Activated naive CD8-positive, alpha-beta T cell treated with anti-CD3 and anti-CD28 coated beads, Interleukin-2, amount 50 U/mL, for 24 hours (primary cell): ENCODE measurements at regions not wholly inside any gene's neighbourhood (a gene's known extent, or its start where the extent isn't known, plus 50 kb on each side); places are given as distances from the start of the nearest gene placed in this dataset.

Source experiments
- ATAC-seq: fragments of 150-1000 bp; cut with Tn5 transposase; one replicate; pipeline ENCODE4 v1.10.0; 2021
- DNase-seq: peaks from one replicate; pipeline ENCODE4 v3.0.0; 2021
- H3K27ac Mint-ChIP-seq: one replicate; pipeline ENCODE4 v1.8.0; 2021; ENCODE audit warnings: mild to moderate bottlenecking, mixed read lengths
- H3K27me3 Mint-ChIP-seq: one replicate; pipeline ENCODE4 v1.8.0; 2021; ENCODE audit warnings: mixed read lengths
- H3K36me3 Mint-ChIP-seq: one replicate; pipeline ENCODE4 v1.8.0; 2021; ENCODE audit warnings: low read depth, mixed read lengths
- H3K4me1 Mint-ChIP-seq: one replicate; pipeline ENCODE4 v1.8.0; 2021; ENCODE audit warnings: mixed read lengths
- H3K4me3 Mint-ChIP-seq: one replicate; pipeline ENCODE4 v1.8.0; 2021; ENCODE audit warnings: mild to moderate bottlenecking, moderate library complexity, mixed read lengths
- H3K9me3 Mint-ChIP-seq: one replicate; pipeline ENCODE4 v1.8.0; 2021; ENCODE audit warnings: mixed read lengths

DNA sequence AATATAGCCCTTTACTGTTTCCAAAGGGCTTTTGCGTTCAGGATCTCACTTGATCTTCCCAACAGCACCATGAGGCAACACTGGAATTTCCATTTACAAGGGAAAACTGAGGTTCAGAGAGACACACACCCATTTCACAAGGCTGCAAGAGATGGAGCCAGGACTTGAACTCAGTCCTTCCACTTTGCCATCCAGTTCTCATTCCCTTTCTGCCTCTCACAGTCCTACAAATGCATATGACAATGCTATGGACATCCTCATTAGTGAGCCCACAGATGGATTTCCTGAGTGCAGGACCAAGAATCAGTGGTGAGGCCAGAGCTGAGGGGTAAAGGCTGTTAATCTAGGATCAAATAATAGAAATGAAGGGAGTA, 136.1 kb upstream of the MYCN start:
- Mint-ChIP-seq H3K4me3 (no peak overlapping the region), H3K4me1 (no peaks in the 10 kb centered on the region), H3K27ac (no peak overlapping the region), H3K27me3 (no peaks in the 10 kb centered on the region), H3K9me3 (no peaks in the 10 kb centered on the region), H3K36me3 (no peaks in the 10 kb centered on the region)
- ATAC-seq: no peak
- no peak for DNase-seq

DNA sequence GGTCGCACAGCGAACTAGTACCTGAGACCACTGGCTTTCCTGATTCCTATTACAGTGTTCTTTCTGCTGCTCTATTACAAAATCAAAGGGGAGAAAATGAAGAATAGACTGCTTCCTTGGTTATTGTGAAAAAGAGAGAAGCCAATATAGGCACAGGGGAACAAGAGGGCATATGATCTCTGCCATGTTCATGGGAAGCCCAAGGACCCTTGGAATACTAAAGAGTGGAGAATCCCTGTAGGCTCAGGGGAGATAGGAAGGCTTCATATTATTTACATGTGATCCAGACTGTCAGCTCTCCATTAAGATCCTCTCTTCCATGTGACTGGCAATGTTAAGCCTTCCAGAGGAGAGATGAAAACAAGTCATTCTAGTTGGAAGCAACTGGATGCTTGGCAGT, 135.7 kb upstream of the MYCN start:
- no peak for DNase-seq
- H3K9me3 Mint-ChIP-seq: no peaks in the 10 kb centered on the region
- ATAC-seq: no peak

DNA sequence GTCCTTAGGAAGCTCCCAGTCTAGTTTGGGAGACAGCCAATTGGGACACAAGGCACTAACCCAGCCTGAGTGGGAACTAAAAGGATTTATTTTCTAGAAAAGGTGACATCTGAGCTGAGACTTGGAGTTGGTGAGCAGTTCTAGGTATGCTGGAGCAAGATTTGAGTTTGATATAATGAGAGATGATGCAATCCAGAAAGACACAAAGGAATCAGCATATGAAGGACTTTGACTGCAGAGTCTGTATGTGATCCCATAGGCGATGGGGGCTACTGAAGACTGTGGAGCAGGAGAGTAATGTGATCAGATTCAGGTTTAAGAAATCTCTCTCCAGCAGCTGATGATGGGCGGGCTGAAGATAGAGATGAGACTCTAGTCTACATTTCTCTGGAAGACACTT, 135.1 kb upstream of the MYCN start:
- DNase-seq (no peak), ATAC-seq (no peak)
- no peaks in the 10 kb centered on the region for H3K4me1 Mint-ChIP-seq
- no peaks in the 10 kb centered on the region for H3K36me3 Mint-ChIP-seq
- H3K27ac Mint-ChIP-seq: no peak overlapping the region
- no peaks in the 10 kb centered on the region for H3K9me3 Mint-ChIP-seq
- H3K27me3 Mint-ChIP-seq: no peaks in the 10 kb centered on the region
- no peak overlapping the region for H3K4me3 Mint-ChIP-seq

More for the DNA sequence above, 135.7 kb upstream of the MYCN start:
- Mint-ChIP-seq H3K36me3 (no peaks in the 10 kb centered on the region), H3K4me1 (no peaks in the 10 kb centered on the region), H3K27me3 (no peaks in the 10 kb centered on the region), H3K27ac (no peak overlapping the region), H3K4me3 (no peak overlapping the region)

DNA sequence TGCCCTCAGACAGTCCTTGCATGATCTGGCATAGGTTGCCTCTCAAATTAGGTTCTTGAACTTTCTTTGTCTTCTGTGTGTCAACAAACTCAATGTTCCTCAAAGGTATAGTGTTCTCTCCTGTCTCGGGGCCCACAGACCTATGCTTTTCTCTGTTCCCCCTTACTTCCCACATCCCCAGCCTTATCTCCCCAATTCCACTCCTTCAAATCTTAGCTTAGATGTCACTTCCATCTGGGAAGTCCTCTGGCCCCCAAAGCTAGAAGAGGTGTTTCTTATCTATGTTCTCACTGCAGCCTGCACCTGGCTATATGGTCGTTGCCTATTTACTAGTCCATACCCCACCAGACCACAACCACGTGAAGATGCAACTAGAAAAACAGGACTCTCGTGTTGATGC, 134.6 kb upstream of the MYCN start:
- Mint-ChIP-seq H3K4me1 (no peaks in the 10 kb centered on the region), H3K27me3 (no peaks in the 10 kb centered on the region), H3K9me3 (no peaks in the 10 kb centered on the region), H3K4me3 (no peak overlapping the region), H3K27ac (no peak overlapping the region), H3K36me3 (no peaks in the 10 kb centered on the region)
- DNase-seq: no peak
- ATAC-seq: no peak

DNA sequence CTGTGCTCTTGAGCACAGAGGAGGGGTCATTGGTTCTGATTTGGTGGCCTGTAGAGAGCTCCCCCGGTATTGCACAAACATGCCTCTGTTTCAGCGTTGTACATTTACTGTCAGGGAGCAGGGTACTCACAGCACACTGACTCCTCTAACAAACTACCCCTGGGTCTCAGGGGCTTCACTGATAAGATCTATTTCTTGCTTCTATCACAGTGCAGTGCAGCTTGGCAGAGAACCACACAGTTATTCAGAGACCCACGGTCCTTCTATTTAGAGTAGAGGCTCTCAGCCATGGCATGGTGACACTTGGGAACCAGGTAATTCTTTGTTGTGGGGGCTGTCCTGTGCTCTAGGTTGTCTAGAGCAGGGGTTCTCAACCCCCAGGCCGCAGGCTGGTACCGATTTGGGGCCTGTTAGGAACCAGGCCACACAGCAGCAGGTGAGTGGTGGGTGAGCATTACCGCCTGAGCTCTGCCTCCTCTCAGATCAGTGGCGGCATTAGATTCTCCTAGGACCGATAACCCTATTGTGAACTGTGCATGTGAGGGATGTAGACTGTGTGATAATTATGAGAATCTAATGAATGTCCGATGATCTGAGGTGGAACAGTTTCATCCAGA, 133.4 kb upstream of the MYCN start:
- Mint-ChIP-seq H3K27ac (no peak overlapping the region), H3K4me1 (no peaks in the 10 kb centered on the region), H3K4me3 (no peak overlapping the region), H3K9me3 (no peaks in the 10 kb centered on the region), H3K36me3 (no peaks in the 10 kb centered on the region), H3K27me3 (no peaks in the 10 kb centered on the region)
- no peak for ATAC-seq
- DNase-seq: no peak

DNA sequence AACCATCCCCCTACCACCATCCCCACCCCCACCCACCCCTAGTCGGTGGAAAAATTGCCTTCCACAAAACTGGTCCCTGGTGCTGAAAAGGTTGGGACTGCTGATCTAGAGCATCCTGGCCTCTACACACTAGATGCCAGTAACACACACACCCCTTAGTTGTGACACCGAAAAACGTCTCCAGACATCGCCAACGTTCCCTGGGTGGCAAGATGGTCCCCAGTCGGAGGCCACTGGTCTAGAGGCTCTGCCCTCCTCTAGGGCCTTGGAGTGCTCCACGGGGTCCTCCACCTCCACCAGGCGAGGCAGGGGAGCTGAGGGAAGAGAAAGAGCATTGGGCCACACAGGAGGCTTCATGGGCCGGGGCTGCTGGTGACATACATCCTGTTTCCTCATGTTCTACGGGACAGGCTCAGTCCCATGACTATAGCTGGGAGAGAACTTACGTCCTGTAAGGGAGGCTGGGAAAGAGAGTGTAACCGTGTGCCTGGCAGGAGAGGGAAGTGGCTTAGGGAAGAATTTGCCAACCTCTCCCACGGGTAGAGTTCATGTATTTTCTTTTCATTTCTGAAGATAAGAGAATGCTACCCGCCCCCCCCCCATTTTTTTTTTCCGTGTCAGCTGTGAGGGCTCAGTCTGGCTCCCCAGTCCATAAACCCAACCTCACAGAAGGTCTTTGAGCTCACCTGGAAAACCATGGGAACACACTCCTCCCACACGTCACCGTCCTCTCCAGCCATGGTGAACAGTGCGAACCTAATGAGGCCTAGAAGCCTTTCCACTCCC, 132.7 kb upstream of the MYCN start:
- no peak overlapping the region for H3K4me3 Mint-ChIP-seq
- no peak for ATAC-seq

DNA sequence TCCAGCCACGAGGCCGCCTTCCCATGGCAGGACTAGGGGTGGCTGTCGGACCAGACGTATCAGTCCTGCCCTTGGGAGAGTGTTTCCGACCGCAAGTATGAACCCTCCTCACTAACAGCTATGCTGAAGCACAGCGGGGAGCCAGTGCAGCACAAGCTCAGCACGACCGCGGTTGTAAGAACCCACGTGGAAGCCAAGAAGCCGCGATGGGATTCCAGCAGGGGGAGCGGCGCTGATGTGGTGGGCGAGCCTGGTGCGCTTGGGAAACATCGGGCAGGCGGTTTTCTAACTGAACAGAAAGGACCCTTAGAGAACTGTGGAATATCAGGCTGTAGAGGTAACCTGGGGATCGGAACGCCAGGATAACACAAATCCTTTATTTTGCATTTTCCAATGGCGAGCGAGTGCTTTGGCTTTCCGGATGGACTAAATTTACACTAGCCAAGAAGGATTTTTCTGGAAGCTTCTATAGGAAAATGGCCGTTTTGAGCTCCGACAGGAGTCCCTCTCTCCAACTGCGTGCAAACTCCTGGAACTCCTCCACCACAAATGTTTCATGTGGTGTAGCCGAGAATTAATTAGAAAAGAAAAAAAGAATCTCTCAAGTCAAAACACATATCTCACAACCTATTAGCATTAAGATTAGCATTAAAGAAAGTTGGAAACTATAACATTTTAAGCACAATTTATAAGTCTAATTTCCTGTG, 132.0 kb upstream of the MYCN start:
- Mint-ChIP-seq H3K4me1 (no peaks in the 10 kb centered on the region), H3K36me3 (no peaks in the 10 kb centered on the region), H3K9me3 (no peaks in the 10 kb centered on the region), H3K27ac (no peak overlapping the region), H3K27me3 (no peaks in the 10 kb centered on the region), H3K4me3 (no peak overlapping the region)
- DNase-seq (no peak), ATAC-seq (no peak)

More for the DNA sequence above, 132.7 kb upstream of the MYCN start:
- Mint-ChIP-seq H3K9me3 (no peaks in the 10 kb centered on the region), H3K36me3 (no peaks in the 10 kb centered on the region), H3K4me1 (no peaks in the 10 kb centered on the region), H3K27ac (no peak overlapping the region), H3K27me3 (no peaks in the 10 kb centered on the region)
- DNase-seq: no peak

DNA sequence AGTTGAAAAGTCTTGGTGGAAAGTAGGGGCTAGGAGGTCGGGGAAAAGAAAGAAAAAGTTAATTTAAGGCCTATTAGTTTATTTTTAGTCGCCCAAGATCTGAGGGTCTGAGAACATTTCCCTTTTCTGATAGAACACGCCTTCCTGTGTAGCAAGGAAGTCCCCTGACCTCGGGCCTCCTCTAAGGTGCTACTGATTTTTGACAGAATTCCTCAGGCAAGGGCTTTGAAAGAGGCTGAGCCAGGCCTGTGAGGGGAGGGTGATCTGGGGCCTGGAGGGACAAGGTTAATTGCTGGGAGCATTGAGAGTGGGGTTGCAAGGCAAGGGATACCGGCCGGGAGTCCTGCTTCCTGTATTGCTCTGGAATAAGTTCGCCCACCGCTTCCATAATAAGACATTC, 131.4 kb upstream of the MYCN start:
- DNase-seq (no peak), ATAC-seq (no peak)
- Mint-ChIP-seq H3K4me3 (no peak overlapping the region), H3K36me3 (no peaks in the 10 kb centered on the region), H3K9me3 (no peaks in the 10 kb centered on the region), H3K4me1 (no peaks in the 10 kb centered on the region), H3K27me3 (peaks cover 1% of the 10 kb centered on the region), H3K27ac (no peak overlapping the region)

DNA sequence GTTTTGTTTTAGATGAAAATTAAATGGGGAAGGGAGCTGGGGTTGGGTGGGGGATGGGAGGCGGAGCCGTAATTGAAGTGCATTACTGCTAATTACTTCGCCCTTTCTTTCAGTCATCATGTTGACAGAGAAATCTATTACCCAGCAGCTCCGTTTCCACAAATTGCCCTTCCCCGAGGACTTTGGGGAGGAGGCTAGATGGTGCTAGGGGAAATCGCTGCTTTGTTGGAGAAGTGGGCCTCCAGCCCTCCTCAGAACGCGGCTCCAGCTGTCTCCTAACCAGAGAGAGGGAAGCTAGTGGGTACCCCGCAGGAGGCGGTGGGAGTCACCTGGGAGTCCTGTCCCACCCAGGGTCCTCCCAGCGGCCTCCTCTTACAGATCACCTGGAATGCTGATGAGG, 130.9 kb upstream of the MYCN start:
- Mint-ChIP-seq H3K36me3 (no peaks in the 10 kb centered on the region), H3K4me3 (no peak overlapping the region), H3K27me3 (peaks cover 3% of the 10 kb centered on the region), H3K4me1 (no peaks in the 10 kb centered on the region), H3K27ac (no peak overlapping the region), H3K9me3 (no peaks in the 10 kb centered on the region)
- no peak for DNase-seq
- no peak for ATAC-seq

DNA sequence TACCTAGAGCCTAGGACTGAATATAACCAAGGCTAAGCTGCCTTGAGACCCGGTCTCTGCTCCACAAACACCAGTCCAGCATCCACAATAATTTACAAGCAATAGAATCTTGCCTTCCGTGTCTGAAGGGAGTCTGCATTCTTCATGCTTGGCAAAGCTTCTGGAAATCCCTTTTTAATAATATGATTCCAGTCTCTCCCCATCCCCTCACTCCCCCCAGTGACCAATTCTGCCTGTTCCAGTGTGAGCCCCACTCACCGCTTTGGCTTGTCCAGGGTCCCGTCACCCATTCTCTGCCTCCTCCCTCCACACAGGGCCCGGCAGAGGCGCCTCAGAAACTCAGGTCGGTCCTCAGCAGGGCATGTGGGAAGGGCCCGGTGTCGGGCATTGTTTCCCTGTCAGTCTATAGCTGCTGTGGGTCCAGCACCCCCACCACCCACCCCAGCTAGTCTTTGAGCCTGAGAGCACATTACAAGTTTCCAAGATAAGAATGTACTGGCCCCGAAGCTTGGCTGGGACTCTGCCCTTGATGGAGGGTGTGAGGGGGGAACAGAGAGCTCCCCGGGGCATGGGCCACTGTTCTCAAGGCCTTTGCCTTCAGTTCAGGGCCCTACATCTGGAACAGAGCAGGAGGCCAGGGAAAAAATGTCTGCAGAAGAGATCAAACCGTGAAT, 129.7 kb upstream of the MYCN start:
- ATAC-seq: no peak
- H3K27me3 Mint-ChIP-seq: peaks cover 3% of the 10 kb centered on the region
- no peaks in the 10 kb centered on the region for H3K4me1 Mint-ChIP-seq

DNA sequence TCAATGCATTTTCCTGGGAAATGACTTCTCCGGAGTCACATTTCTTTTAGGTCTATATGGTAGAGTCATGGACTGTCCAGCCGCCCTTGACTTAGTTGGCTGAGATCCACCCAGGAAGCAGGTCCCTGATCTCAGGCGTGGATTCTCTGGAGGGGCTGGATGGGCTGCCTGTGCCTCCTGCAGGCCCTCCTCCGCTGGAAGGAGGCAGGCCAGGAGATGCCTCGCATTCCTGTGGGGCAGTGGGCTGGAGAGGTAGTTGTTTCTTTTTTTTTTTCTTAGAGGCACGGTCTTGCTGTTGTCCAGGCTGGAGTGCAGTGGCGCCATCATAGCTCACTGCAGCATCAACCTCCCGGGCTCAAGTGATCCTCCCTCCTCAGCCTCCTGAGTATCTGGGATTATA, 129.0 kb upstream of the MYCN start:
- ATAC-seq (no peak), DNase-seq (no peak)
- H3K4me1 Mint-ChIP-seq: no peaks in the 10 kb centered on the region
- peaks cover 5% of the 10 kb centered on the region for H3K27me3 Mint-ChIP-seq
- H3K27ac Mint-ChIP-seq: no peak overlapping the region
- no peaks in the 10 kb centered on the region for H3K9me3 Mint-ChIP-seq
- no peak overlapping the region for H3K4me3 Mint-ChIP-seq
- no peaks in the 10 kb centered on the region for H3K36me3 Mint-ChIP-seq

More for the DNA sequence above, 129.7 kb upstream of the MYCN start:
- H3K9me3 Mint-ChIP-seq: no peaks in the 10 kb centered on the region
- no peak overlapping the region for H3K4me3 Mint-ChIP-seq
- no peak for DNase-seq
- no peak overlapping the region for H3K27ac Mint-ChIP-seq
- no peaks in the 10 kb centered on the region for H3K36me3 Mint-ChIP-seq

DNA sequence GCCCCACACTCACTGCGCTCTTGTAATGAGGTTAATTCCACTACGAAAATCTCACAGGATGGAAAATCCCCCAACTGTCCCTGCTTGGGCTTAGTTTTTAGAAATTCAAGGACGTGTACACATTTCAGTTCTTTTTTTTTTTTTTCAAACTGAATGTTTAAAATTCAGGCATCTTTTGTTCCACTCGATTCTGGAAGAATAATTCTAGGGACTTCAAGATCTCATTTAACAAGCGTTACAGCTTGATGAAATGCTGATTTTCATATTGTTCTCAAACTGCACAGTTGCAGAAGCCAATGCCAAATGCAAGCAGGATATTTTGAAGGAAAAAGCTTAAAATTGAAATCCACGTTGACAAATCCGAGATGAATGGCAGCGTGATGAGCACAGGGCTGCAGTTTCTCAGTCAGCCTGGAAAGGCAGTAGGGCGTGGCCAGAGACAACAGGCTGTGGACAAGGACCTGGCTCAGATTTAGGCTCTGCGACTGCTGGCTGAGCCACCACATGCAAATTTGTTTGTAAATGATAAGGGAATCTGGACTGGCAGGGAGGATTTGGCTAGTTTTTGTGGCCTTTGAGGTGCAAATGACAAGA, 128.1 kb upstream of the MYCN start:
- H3K4me1 Mint-ChIP-seq: no peaks in the 10 kb centered on the region
- H3K4me3 Mint-ChIP-seq: no peak overlapping the region
- H3K27ac Mint-ChIP-seq: no peak overlapping the region
- peaks cover 10% of the 10 kb centered on the region for H3K27me3 Mint-ChIP-seq
- ATAC-seq (no peak), DNase-seq (no peak)
- no peaks in the 10 kb centered on the region for H3K36me3 Mint-ChIP-seq
- no peaks in the 10 kb centered on the region for H3K9me3 Mint-ChIP-seq

DNA sequence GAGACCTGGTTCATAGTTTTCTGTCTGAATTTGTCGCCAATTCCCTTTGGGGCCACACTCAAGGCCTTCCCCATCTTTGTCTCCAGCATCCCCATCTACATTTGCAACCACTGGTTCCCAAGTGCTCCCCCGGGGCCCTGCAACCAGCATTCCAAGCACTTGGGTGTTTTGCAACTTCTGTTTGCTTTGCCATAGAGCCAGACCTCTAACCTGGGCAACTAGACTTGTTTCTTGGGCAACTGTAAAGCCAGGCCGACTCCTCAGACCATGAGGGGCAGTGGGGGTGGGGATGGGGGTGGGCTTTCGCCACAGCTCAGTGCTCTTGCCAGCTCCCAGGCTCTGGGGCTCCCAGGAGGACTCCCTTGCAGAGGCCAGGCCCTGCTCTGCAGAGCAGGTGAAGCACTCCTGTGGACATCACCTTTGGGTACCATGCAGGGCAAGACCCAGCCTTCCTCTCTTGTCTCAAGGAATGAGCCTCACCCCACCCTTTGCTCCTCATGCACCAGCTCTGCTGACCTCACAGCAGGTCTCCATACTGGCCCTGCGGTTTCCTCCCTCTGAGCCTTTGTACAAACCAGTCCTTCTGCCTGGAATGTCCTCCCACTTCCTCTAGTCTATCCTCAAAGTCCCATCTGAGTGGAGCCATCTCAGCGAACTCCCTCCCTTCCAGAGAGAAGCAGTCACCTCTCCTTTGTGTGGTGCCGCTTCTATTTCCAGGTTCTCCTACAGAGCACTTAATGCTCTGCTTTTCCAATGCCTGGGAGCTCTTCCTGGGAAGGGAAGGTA, 126.7 kb upstream of the MYCN start:
- DNase-seq: no peak
- Mint-ChIP-seq H3K27ac (no peak overlapping the region), H3K27me3 (peaks cover 22% of the 10 kb centered on the region), H3K4me1 (no peaks in the 10 kb centered on the region), H3K4me3 (no peak overlapping the region), H3K9me3 (no peaks in the 10 kb centered on the region), H3K36me3 (no peaks in the 10 kb centered on the region)
- no peak for ATAC-seq

DNA sequence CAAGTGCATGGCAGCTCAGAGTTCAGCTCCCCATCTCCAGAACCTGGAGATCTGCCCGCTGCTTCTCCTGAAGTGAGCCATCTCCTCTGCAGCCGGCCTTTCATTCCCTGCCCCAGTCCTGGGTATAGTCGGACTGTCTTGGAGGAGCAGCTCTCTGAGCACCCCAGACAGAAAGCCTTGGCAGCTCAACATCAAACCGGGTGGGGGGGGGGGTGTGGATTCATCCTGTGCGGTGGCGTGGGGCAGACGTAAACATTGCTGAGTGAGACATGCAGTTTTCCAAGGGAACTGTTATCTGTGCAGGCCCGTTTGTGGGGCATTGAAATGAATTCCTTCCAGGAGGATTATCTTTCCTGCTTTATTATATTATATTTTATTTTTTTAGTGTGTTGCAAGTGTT, 125.9 kb upstream of the MYCN start:
- DNase-seq (no peak), ATAC-seq (no peak)
- peaks cover 26% of the 10 kb centered on the region for H3K27me3 Mint-ChIP-seq
- no peak overlapping the region for H3K4me3 Mint-ChIP-seq
- H3K27ac Mint-ChIP-seq: no peak overlapping the region
- H3K9me3 Mint-ChIP-seq: no peaks in the 10 kb centered on the region
- no peaks in the 10 kb centered on the region for H3K36me3 Mint-ChIP-seq
- H3K4me1 Mint-ChIP-seq: no peaks in the 10 kb centered on the region
